ENCODE measurements at regions not wholly inside any gene's neighbourhood (a gene's known extent, or its start where the extent isn't known, plus 50 kb on each side); places are given as distances from the start of the nearest gene placed in this dataset.
"Not testable (repeated sequence)": the region's sequence is repeated elsewhere in the genome, so short reads cannot be mapped to it uniquely, and the experiment has no call there.

GRCh38 chr6:156686301-156686994 lies 90.7 kb upstream of the ARID1B start:
- DNase-seq (ENCODE audit: low spot score), result no peak
- no peaks in the 10 kb centered on the region for H3K9me3 ChIP-seq
- TF ChIP-seq CTCF (IDR thresholded peaks at IDR 0.05), result peak; percentile 50
- no peak for ATAC-seq (ENCODE audit: insufficient number of reproducible peaks, low FRiP score, low read depth)
- peak overlapping the region; percentile 90 to 93 for H3K27ac ChIP-seq
- no peaks in the 10 kb centered on the region for H3K27me3 ChIP-seq (replicated peaks; ENCODE audit: insufficient read depth)
- H3K36me3 ChIP-seq, result no peaks in the 10 kb centered on the region
- H3K4me3 ChIP-seq, result peak overlapping the region; percentile 76
- H3K4me1 ChIP-seq (ENCODE audit: control insufficient read depth in 1 of 2, low read depth in 2 of 2), result peaks cover 8 to 20% of the 10 kb centered on the region in 2 donors

GRCh38 chr6:156685823-156686222 lies 91.4 kb upstream of the ARID1B start:
- H3K27ac ChIP-seq, result peak overlapping the region; percentile 90 to 93
- ATAC-seq (ENCODE audit: insufficient number of reproducible peaks, low FRiP score, low read depth), result no peak

GRCh38 chr6:156683821-156684220 lies 93.4 kb upstream of the ARID1B start:
- peaks cover 8 to 20% of the 10 kb centered on the region in 2 donors for H3K4me1 ChIP-seq (ENCODE audit: control insufficient read depth in 1 of 2, low read depth in 2 of 2)
- ATAC-seq (ENCODE audit: insufficient number of reproducible peaks, low FRiP score, low read depth), result no peak

More at GRCh38 chr6:156685823-156686222, 91.4 kb upstream of the ARID1B start:
- no peak for TF ChIP-seq CTCF (IDR thresholded peaks at IDR 0.05)
- no peaks in the 10 kb centered on the region for H3K27me3 ChIP-seq (replicated peaks; ENCODE audit: insufficient read depth)
- no peaks in the 10 kb centered on the region for H3K9me3 ChIP-seq
- no peaks in the 10 kb centered on the region for H3K36me3 ChIP-seq
- DNase-seq (ENCODE audit: low spot score), result no peak
- peak overlapping the region; percentile 76 for H3K4me3 ChIP-seq
- peaks cover 8 to 20% of the 10 kb centered on the region in 2 donors for H3K4me1 ChIP-seq (ENCODE audit: control insufficient read depth in 1 of 2, low read depth in 2 of 2)

GRCh38 chr6:156676721-156677120 lies 100.5 kb upstream of the ARID1B start:
- no peak for ATAC-seq (ENCODE audit: insufficient number of reproducible peaks, low FRiP score, low read depth)
- H3K9me3 ChIP-seq, result peaks cover 5% of the 10 kb centered on the region
- DNase-seq (ENCODE audit: low spot score), result no peak
- H3K4me1 ChIP-seq (ENCODE audit: control insufficient read depth in 1 of 2, low read depth in 2 of 2), result no peaks in the 10 kb centered on the region
- H3K27me3 ChIP-seq (replicated peaks; ENCODE audit: insufficient read depth), result no peaks in the 10 kb centered on the region
- H3K36me3 ChIP-seq, result no peaks in the 10 kb centered on the region
- TF ChIP-seq CTCF (IDR thresholded peaks at IDR 0.05), result no peak
- no peak overlapping the region for H3K27ac ChIP-seq
- no peak overlapping the region for H3K4me3 ChIP-seq

More at GRCh38 chr6:156683821-156684220, 93.4 kb upstream of the ARID1B start:
- TF ChIP-seq CTCF (IDR thresholded peaks at IDR 0.05), result no peak
- DNase-seq (ENCODE audit: low spot score), result no peak
- Histone ChIP-seq H3K36me3 (no peaks in the 10 kb centered on the region), H3K27me3 (replicated peaks; ENCODE audit: insufficient read depth) (no peaks in the 10 kb centered on the region), H3K9me3 (no peaks in the 10 kb centered on the region), H3K27ac (no peak overlapping the region), H3K4me3 (no peak overlapping the region)

GRCh38 chr6:156674197-156674596 lies 103.0 kb upstream of the ARID1B start:
- no peaks in the 10 kb centered on the region for H3K27me3 ChIP-seq (replicated peaks; ENCODE audit: insufficient read depth)
- TF ChIP-seq CTCF (IDR thresholded peaks at IDR 0.05), result no peak
- ATAC-seq (ENCODE audit: insufficient number of reproducible peaks, low FRiP score, low read depth), result no peak
- no peak overlapping the region for H3K27ac ChIP-seq
- H3K4me3 ChIP-seq, result no peak overlapping the region
- H3K4me1 ChIP-seq (ENCODE audit: control insufficient read depth in 1 of 2, low read depth in 2 of 2), result no peaks in the 10 kb centered on the region
- no peak for DNase-seq (ENCODE audit: low spot score)
- peaks cover 5% of the 10 kb centered on the region for H3K9me3 ChIP-seq
- H3K36me3 ChIP-seq, result no peaks in the 10 kb centered on the region

- H3K27me3 ChIP-seq (replicated peaks; ENCODE audit: insufficient read depth); DNase-seq (ENCODE audit: low spot score); ATAC-seq (ENCODE audit: insufficient number of reproducible peaks, low FRiP score, low read depth); H3K36me3 ChIP-seq; H3K4me1 ChIP-seq (ENCODE audit: control insufficient read depth in 1 of 2, low read depth in 2 of 2); H3K4me3 ChIP-seq; H3K9me3 ChIP-seq; H3K27ac ChIP-seq: not testable (repeated sequence)
These were observed 107.1 kb upstream of the ARID1B start for GRCh38 chr6:156670097-156670496.

Data from thoracic aorta (tissue), 2 donors.